ENCODE measurements at regions not wholly inside any gene's neighbourhood (a gene's known extent, or its start where the extent isn't known, plus 50 kb on each side); places are given as distances from the start of the nearest gene placed in this dataset.

DNA sequence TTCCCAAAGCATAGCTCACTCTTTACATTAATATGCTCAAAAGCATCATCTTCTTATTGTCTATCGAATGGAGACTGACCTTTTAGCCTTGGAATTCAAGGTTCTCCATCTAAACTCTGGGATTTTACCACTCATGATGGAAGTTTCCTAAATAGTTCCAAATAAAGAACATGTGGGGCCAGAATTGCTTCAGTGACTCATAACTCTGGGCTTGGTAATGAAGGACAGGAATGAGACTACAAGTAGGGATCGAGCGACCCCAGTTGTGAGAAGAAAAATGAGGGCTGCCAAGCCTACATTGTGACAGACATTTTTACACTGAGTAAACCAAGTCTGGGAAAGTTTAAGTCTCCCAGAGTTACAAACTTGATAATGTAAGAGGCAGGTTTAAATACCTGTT, 269.9 kb downstream of the CBLL2 start:
- Histone ChIP-seq H3K23me2 (ENCODE audit: insufficient read length, low read depth, low read length, poor library complexity, severe bottlenecking) (no peaks in the 10 kb centered on the region), H3K4me2 (ENCODE audit: insufficient read depth, insufficient read length, low read length) (no peak overlapping the region), H2AFZ (ENCODE audit: low read length) (no peak overlapping the region), H3K56ac (ENCODE audit: insufficient read length, low read depth, low read length) (no peak overlapping the region), H2BK5ac (ENCODE audit: insufficient read length, low read length) (no peak overlapping the region), H3K27ac (ENCODE audit: insufficient read length, low read depth, low read length) (no peak overlapping the region), H3K4me1 (ENCODE audit: insufficient read depth, low read length) (no peaks in the 10 kb centered on the region), H3K9me3 (ENCODE audit: control insufficient read depth, low read depth, low read length) (no peaks in the 10 kb centered on the region), H3K4ac (ENCODE audit: low read depth, low read length) (no peak overlapping the region), H3K14ac (ENCODE audit: insufficient read depth, low read length) (no peak overlapping the region), H2AK5ac (ENCODE audit: insufficient read length, low read length) (no peak overlapping the region), H3K79me2 (ENCODE audit: insufficient read depth, low read length) (no peaks in the 10 kb centered on the region), H4K8ac (replicated peaks; ENCODE audit: insufficient read length, low read depth, low read length) (no peak overlapping the region), H4K20me1 (ENCODE audit: control insufficient read depth, insufficient read depth, insufficient read length) (no peaks in the 10 kb centered on the region), H3K18ac (ENCODE audit: insufficient read length, low read depth, low read length) (no peak overlapping the region), H3K9ac (ENCODE audit: extremely low read depth, insufficient read length, low read length) (no peak overlapping the region), H4K91ac (ENCODE audit: insufficient read length, low read depth, low read length) (no peak overlapping the region), H3K23ac (ENCODE audit: insufficient read length, low read depth, low read length) (no peak overlapping the region), H2BK120ac (ENCODE audit: low read depth, low read length, poor library complexity, severe bottlenecking) (no peak overlapping the region), H2BK12ac (ENCODE audit: insufficient read length, low read depth, low read length) (no peak overlapping the region), H3K79me1 (ENCODE audit: insufficient read depth, low read depth, low read length, poor library complexity, severe bottlenecking) (no peaks in the 10 kb centered on the region), H2BK15ac (ENCODE audit: low read depth, low read length) (no peak overlapping the region), H3T11ph (ENCODE audit: low read length) (no peak overlapping the region), H2BK20ac (ENCODE audit: low read depth, low read length, poor library complexity, severe bottlenecking) (no peak overlapping the region), H4K5ac (ENCODE audit: insufficient read length, low read depth, low read length) (no peak overlapping the region), H3K27me3 (ENCODE audit: insufficient read depth, low read length) (no peaks in the 10 kb centered on the region)
- peaks cover 14 to 42% of the 10 kb centered on the region in 2 experiments; a peak in 4 of 5 replicates for H3K9me3 Mint-ChIP-seq
- TF ChIP-seq, protein P1, sequence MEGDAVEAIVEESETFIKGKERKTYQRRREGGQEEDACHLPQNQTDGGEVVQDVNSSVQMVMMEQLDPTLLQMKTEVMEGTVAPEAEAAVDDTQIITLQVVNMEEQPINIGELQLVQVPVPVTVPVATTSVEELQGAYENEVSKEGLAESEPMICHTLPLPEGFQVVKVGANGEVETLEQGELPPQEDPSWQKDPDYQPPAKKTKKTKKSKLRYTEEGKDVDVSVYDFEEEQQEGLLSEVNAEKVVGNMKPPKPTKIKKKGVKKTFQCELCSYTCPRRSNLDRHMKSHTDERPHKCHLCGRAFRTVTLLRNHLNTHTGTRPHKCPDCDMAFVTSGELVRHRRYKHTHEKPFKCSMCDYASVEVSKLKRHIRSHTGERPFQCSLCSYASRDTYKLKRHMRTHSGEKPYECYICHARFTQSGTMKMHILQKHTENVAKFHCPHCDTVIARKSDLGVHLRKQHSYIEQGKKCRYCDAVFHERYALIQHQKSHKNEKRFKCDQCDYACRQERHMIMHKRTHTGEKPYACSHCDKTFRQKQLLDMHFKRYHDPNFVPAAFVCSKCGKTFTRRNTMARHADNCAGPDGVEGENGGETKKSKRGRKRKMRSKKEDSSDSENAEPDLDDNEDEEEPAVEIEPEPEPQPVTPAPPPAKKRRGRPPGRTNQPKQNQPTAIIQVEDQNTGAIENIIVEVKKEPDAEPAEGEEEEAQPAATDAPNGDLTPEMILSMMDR (conservative IDR thresholded peaks at IDR 0.05) = no peak
- no peaks in the 10 kb centered on the region; a peak in 1 of 7 replicates for H3K36me3 Mint-ChIP-seq (ENCODE audit: insufficient read depth in 1 of 3, low read depth in 3 of 3)
- no peak overlapping the region for H3K4me3 Mint-ChIP-seq
- WGBS (ENCODE audit: extremely low coverage, insufficient read length, low lambda C conversion rate) = no CpG with 5 or more reads among the region's 3 CpGs
- no peak overlapping the region for H3K27ac Mint-ChIP-seq
- peaks cover 2% of the 10 kb centered on the region in 2 experiments; a peak in 3 of 4 replicates for H3K4me1 Mint-ChIP-seq
- peaks cover 2% of the 10 kb centered on the region; the same call in 1 of the 2 replicates for H3K27me3 Mint-ChIP-seq (ENCODE audit: low read depth)
- no peak for DNase-seq
